NB4 (cell line): ENCODE measurements at regions not wholly inside any gene's neighbourhood (a gene's known extent, or its start where the extent isn't known, plus 50 kb on each side); places are given as distances from the start of the nearest gene placed in this dataset.

Experiments
- MYC ChIP-seq: IDR thresholded peaks from 2 replicates; pipeline ENCODE4 v1.6.1; 2011; ENCODE audit warnings: low read depth, low read length
- POLR2A ChIP-seq: IDR thresholded peaks from 2 replicates; pipeline ENCODE4 v1.6.1; 2011; ENCODE audit warnings: mild to moderate bottlenecking; ENCODE audit not compliant: insufficient read length; ENCODE audit errors: extremely low read depth
- TF ChIP-seq, protein P1 (sequence below): IDR thresholded peaks from one replicate; pipeline ENCODE4 v1.5.1; 2012; ENCODE audit warnings: low read depth, low read length
- TF ChIP-seq, protein P2 (sequence below): IDR thresholded peaks from 2 replicates; pipeline ENCODE4 v1.6.1; 2011; ENCODE audit warnings: low read depth, low read length

DNA sequence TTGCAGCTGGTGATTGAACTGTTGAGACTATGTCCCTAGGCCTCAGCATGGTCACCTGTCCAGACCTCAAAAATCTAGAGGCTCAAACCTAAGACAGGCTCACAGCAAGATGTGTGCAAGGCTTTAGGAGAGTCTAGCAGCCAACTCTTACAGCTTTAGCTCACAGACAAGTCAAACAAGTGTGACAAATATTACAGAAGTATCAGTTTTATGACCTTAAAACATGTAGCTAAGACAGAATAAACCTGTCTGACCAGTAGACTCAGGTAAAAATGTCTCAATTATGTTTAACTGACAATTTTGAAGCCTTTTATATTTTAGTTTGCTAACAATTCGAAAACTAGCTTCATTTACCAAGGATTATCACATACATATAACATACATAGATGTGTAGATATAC, 80.0 kb upstream of the HTATIP2 start:
- TF ChIP-seq, protein P1, sequence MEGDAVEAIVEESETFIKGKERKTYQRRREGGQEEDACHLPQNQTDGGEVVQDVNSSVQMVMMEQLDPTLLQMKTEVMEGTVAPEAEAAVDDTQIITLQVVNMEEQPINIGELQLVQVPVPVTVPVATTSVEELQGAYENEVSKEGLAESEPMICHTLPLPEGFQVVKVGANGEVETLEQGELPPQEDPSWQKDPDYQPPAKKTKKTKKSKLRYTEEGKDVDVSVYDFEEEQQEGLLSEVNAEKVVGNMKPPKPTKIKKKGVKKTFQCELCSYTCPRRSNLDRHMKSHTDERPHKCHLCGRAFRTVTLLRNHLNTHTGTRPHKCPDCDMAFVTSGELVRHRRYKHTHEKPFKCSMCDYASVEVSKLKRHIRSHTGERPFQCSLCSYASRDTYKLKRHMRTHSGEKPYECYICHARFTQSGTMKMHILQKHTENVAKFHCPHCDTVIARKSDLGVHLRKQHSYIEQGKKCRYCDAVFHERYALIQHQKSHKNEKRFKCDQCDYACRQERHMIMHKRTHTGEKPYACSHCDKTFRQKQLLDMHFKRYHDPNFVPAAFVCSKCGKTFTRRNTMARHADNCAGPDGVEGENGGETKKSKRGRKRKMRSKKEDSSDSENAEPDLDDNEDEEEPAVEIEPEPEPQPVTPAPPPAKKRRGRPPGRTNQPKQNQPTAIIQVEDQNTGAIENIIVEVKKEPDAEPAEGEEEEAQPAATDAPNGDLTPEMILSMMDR, result no peak
- TF ChIP-seq POLR2A (no peak), MYC (no peak)
- TF ChIP-seq, protein P2, sequence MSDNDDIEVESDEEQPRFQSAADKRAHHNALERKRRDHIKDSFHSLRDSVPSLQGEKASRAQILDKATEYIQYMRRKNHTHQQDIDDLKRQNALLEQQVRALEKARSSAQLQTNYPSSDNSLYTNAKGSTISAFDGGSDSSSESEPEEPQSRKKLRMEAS, result no peak
